HCT116 (cell line): ENCODE measurements at regions not wholly inside any gene's neighbourhood (a gene's known extent, or its start where the extent isn't known, plus 50 kb on each side); places are given as distances from the start of the nearest gene placed in this dataset.

Source experiments
- ATAC-seq: fragments of 200-7000 bp; cut with Tn5 transposase; 2 replicates; pipeline ENCODE4 v1.9.1; 2020; ENCODE audit warnings: mild to moderate bottlenecking, moderate library complexity
- BruUV-seq: library from RNA; stranded (reverse); fragments of 400-500 nt; replicated peaks from 2 replicates; lab custom pipeline; 2021; lab: Mats Ljungman, UMichigan
- CTCF ChIA-PET: fragments of 300-600 bp; sonication (Branson Sonifier 250); formaldehyde crosslinking; loops from one replicate; lab custom pipeline; 2021; ENCODE audit warnings: antibody characterized with exemption; lab: Charles Lee
- POLR2A ChIA-PET: fragments of 300-600, 350-600 bp; sonication (Branson Sonifier 250); formaldehyde crosslinking; loops from one replicate; lab custom pipeline; 2021; ENCODE audit warnings: antibody characterized with exemption; lab: Charles Lee
- RAD21 ChIA-PET, 2 experiments: fragments of 300-600 bp; sonication (Branson Sonifier 250); formaldehyde crosslinking; loops; one replicate each; lab custom pipeline; 2023; ENCODE audit warnings: low total read pairs in 2 of 2; ENCODE audit not compliant: uncharacterized antibody in 2 of 2, unreplicated experiment in 2 of 2, low non-redundant PET in 1 of 2; lab: Charles Lee
- DNase-seq: peaks from one replicate; pipeline ENCODE4 v3.0.0-alpha.2; 2010; ENCODE audit warnings: low read depth, low spot score
- H2AFZ ChIP-seq: fragments of 200-600 bp; shearing (Covaris generic), sonication (generic); 2 replicates; pipeline ENCODE4 v1.6.1; 2017; ENCODE audit warnings: low read depth, mixed run types, mixed read lengths, antibody characterized with exemption, low read length; ENCODE audit not compliant: poor library complexity, severe bottlenecking
- H3K27ac ChIP-seq: 2 replicates; pipeline ENCODE4 v1.5.1; 2012; ENCODE audit warnings: low read depth, low read length
- H3K27me3 ChIP-seq: fragments of 200-600 bp; sonication (generic); 2 replicates; pipeline ENCODE4 v1.6.1; 2016; ENCODE audit warnings: mixed run types, low read length, mixed read lengths; ENCODE audit not compliant: insufficient read depth
- H3K36me3 ChIP-seq, 2 experiments: fragments of 200-500 bp in 1 of 2; fragments of 200-600 bp in 1 of 2; sonication (Bioruptor generic) in 1 of 2; sonication (generic) in 1 of 2; 2 replicates each; pipeline versions ENCODE4 v1.5.1 to v1.6.1; 2014 to 2016; ENCODE audit warnings: low read length in 2 of 2, inconsistent platforms in 1 of 2, mixed read lengths in 1 of 2, mixed run types in 1 of 2; ENCODE audit not compliant: insufficient read depth in 2 of 2, control insufficient read depth in 1 of 2
- H3K4me1 ChIP-seq, 2 experiments: fragments of 200-600 bp in 1 of 2; sonication (generic) in 1 of 2; 2 replicates each; pipeline versions ENCODE4 v1.5.1 to v1.6.1; 2012 to 2017; ENCODE audit warnings: low read length in 2 of 2, inconsistent platforms in 1 of 2, mild to moderate bottlenecking in 1 of 2, mixed read lengths in 1 of 2, mixed run types in 1 of 2, moderate library complexity in 1 of 2; ENCODE audit not compliant: insufficient read depth in 2 of 2, control insufficient read depth in 1 of 2
- H3K4me2 ChIP-seq: fragments of 200-600 bp; sonication (generic); 2 replicates; pipeline ENCODE4 v1.6.1; 2017; ENCODE audit warnings: mixed run types, low read length, mixed read lengths
- H3K4me3 ChIP-seq, 2 experiments: fragments of 200-600 bp in 1 of 2; sonication (generic) in 1 of 2; replicated peaks in 1 of 2; 2 replicates each; pipeline ENCODE4 v1.5.1; 2011 to 2016; ENCODE audit warnings: low read length in 2 of 2, control low read depth in 1 of 2, low read depth in 1 of 2, mild to moderate bottlenecking in 1 of 2, mixed read lengths in 1 of 2, mixed run types in 1 of 2
- H3K79me2 ChIP-seq: fragments of 200-600 bp; sonication (generic); 2 replicates; pipeline ENCODE4 v1.6.1; 2017; ENCODE audit warnings: mild to moderate bottlenecking, mixed run types, low read length, moderate library complexity, mixed read lengths; ENCODE audit not compliant: insufficient read depth
- H3K9ac ChIP-seq: fragments of 200-600 bp; sonication (generic); 2 replicates; pipeline ENCODE4 v1.6.1; 2016; ENCODE audit warnings: low read length, mixed read lengths
- H3K9me2 ChIP-seq: fragments of 200-600 bp; sonication (generic), shearing (Covaris generic); 2 replicates; pipeline ENCODE4 v1.6.1; 2017; ENCODE audit warnings: mixed run types, mild to moderate bottlenecking, moderate library complexity; ENCODE audit not compliant: insufficient read depth
- H3K9me3 ChIP-seq, 2 experiments: fragments of 200-500 bp in 1 of 2; fragments of 200-600 bp in 1 of 2; sonication (Bioruptor generic) in 1 of 2; sonication (generic) in 1 of 2; 2 replicates each; pipeline ENCODE4 v1.6.1; 2014 to 2017; ENCODE audit warnings: low read length in 2 of 2, mixed read lengths in 2 of 2, inconsistent platforms in 1 of 2, low read depth in 1 of 2, mild to moderate bottlenecking in 1 of 2, mixed run types in 1 of 2, moderate library complexity in 1 of 2; ENCODE audit not compliant: control insufficient read depth in 1 of 2, insufficient read depth in 1 of 2
- H4K20me1 ChIP-seq: fragments of 200-600 bp; sonication (generic), shearing (Covaris generic); 2 replicates; pipeline ENCODE4 v1.6.1; 2017; ENCODE audit warnings: mixed run types, mild to moderate bottlenecking, moderate library complexity; ENCODE audit not compliant: insufficient read depth
- CBX3 ChIP-seq: IDR thresholded peaks from 2 replicates; pipeline ENCODE4 v1.6.1; 2012; ENCODE audit warnings: low read depth
- CEBPB ChIP-seq: IDR thresholded peaks from 2 replicates; pipeline ENCODE4 v1.6.1; 2012; ENCODE audit warnings: low read depth
- EGR1 ChIP-seq: IDR thresholded peaks from 2 replicates; pipeline ENCODE4 v1.6.1; 2012; ENCODE audit warnings: low read depth
- ELF1 ChIP-seq: IDR thresholded peaks from 2 replicates; pipeline ENCODE4 v1.6.1; 2012; ENCODE audit warnings: low read depth, borderline replicate concordance
- EZH2 ChIP-seq: fragments of 200-600 bp; sonication (generic); IDR thresholded peaks from 2 replicates; pipeline ENCODE4 v1.6.1; 2017; ENCODE audit warnings: antibody characterized with exemption, mixed run types
- EZH2phosphoT487 ChIP-seq: fragments of 200-600 bp; IDR thresholded peaks from 2 replicates; pipeline ENCODE4 v1.6.1; 2018; ENCODE audit warnings: antibody characterized with exemption, borderline replicate concordance
- FOSL1 ChIP-seq: IDR thresholded peaks from 2 replicates; pipeline ENCODE4 v1.6.1; 2012; ENCODE audit warnings: low read depth
- JUND ChIP-seq: IDR thresholded peaks from 2 replicates; pipeline ENCODE4 v1.6.1; 2012
- POLR2A ChIP-seq: IDR thresholded peaks from 2 replicates; pipeline ENCODE4 v1.7.0; 2011; ENCODE audit warnings: borderline replicate concordance; ENCODE audit not compliant: insufficient read depth, insufficient read length; ENCODE audit errors: extremely low read depth
- POLR2AphosphoS5 ChIP-seq: IDR thresholded peaks from 2 replicates; pipeline ENCODE4 v1.6.1; 2011; ENCODE audit warnings: mild to moderate bottlenecking, low read depth, low read length, moderate library complexity
- RAD21 ChIP-seq: IDR thresholded peaks from 2 replicates; pipeline ENCODE4 v1.6.1; 2012; ENCODE audit warnings: low read depth, mild to moderate bottlenecking
- SP1 ChIP-seq: IDR thresholded peaks from 2 replicates; pipeline ENCODE4 v1.6.1; 2012; ENCODE audit warnings: low read depth
- TCF7L2 ChIP-seq: IDR thresholded peaks from 2 replicates; pipeline ENCODE4 v1.7.0; 2011; ENCODE audit warnings: borderline replicate concordance, inconsistent platforms; ENCODE audit not compliant: insufficient read depth, insufficient read length; ENCODE audit errors: extremely low read depth
- YY1 ChIP-seq: IDR thresholded peaks from 2 replicates; pipeline ENCODE4 v1.6.1; 2011; ENCODE audit warnings: low read length, low read depth, moderate library complexity, mild to moderate bottlenecking; ENCODE audit not compliant: insufficient replicate concordance; ENCODE audit errors: extremely low read depth
- ZFX ChIP-seq: fragments of 450-650 bp; IDR thresholded peaks from 2 replicates; pipeline ENCODE4 v1.6.1; 2017
- ZNF274 ChIP-seq: fragments of 200-500 bp; sonication (Bioruptor generic); IDR thresholded peaks from 2 replicates; pipeline ENCODE4 v1.6.1; 2014; ENCODE audit warnings: mild to moderate bottlenecking, low read depth, low read length, inconsistent platforms
- intact Hi-C: fragments of 100-400 bp; cut with micrococcal nuclease; formaldehyde crosslinking; loops from 2 replicates; pipeline ENCODE4 v1.10.0; 2022
- TF ChIP-seq, protein P1 (sequence below), 3 experiments: fragments of 200-600 bp in 1 of 3; sonication (generic) in 1 of 3; IDR thresholded peaks in 2 of 3; conservative IDR thresholded peaks in 1 of 3; 2 replicates each; pipeline ENCODE4 v1.5.1; 2012 to 2017; ENCODE audit warnings: low read depth in 2 of 3, low read length in 2 of 3, antibody characterized with exemption in 1 of 3, borderline replicate concordance in 1 of 3, control low read depth in 1 of 3, mild to moderate bottlenecking in 1 of 3, mixed read lengths in 1 of 3, mixed run types in 1 of 3, moderate library complexity in 1 of 3; ENCODE audit not compliant: insufficient read depth in 1 of 3
- TF ChIP-seq, protein P2 (sequence below): IDR thresholded peaks from 2 replicates; pipeline ENCODE4 v1.6.1; 2012; ENCODE audit warnings: low read depth

DNA sequence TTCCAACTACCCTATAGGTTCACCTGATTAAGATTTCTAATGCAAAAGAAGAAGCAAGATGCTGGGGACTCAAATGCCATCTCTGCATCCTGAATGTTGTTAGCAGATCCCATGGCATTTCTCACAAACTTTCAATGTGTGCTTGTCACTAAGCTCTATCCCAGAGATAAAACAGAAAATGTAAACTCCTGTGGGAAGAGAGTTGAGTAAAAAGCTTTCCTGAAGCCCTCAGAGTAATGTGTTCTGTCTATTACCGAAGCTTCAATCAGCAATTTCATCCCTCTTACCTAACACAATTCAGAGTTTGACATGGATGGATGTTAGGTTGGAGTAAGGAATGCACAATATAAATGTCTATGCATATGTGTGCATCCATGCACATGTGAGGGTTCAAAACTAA, 829.9 kb upstream of the PRMT6 start:
- no peak overlapping the region for H2AFZ ChIP-seq
- no peak overlapping the region for H3K9ac ChIP-seq
- TF ChIP-seq TCF7L2 (no peak), RAD21 (no peak), CBX3 (no peak), EGR1 (no peak)
- TF ChIP-seq, protein P1, sequence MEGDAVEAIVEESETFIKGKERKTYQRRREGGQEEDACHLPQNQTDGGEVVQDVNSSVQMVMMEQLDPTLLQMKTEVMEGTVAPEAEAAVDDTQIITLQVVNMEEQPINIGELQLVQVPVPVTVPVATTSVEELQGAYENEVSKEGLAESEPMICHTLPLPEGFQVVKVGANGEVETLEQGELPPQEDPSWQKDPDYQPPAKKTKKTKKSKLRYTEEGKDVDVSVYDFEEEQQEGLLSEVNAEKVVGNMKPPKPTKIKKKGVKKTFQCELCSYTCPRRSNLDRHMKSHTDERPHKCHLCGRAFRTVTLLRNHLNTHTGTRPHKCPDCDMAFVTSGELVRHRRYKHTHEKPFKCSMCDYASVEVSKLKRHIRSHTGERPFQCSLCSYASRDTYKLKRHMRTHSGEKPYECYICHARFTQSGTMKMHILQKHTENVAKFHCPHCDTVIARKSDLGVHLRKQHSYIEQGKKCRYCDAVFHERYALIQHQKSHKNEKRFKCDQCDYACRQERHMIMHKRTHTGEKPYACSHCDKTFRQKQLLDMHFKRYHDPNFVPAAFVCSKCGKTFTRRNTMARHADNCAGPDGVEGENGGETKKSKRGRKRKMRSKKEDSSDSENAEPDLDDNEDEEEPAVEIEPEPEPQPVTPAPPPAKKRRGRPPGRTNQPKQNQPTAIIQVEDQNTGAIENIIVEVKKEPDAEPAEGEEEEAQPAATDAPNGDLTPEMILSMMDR (IDR thresholded peaks at IDR 0.05 in 2 of 3, conservative IDR thresholded peaks at IDR 0.05 in 1 of 3; ENCODE audit: borderline replicate concordance in 1 of 3, insufficient read depth in 1 of 3, low read depth in 2 of 3, low read length in 2 of 3), result no peak
- H3K4me1 ChIP-seq, result no peaks in the 10 kb centered on the region
- ATAC-seq, result no peak
- no peaks in the 10 kb centered on the region for H3K9me2 ChIP-seq
- peaks cover 0 to 14% of the 10 kb centered on the region in 2 experiments; a peak in 1 of 4 replicates for H3K9me3 ChIP-seq
- POLR2A ChIA-PET, result no interaction called here
- H3K4me2 ChIP-seq, result no peak overlapping the region
- H4K20me1 ChIP-seq, result no peaks in the 10 kb centered on the region
- H3K27me3 ChIP-seq, result no peaks in the 10 kb centered on the region
- no peaks in the 10 kb centered on the region for H3K79me2 ChIP-seq
- no peaks in the 10 kb centered on the region for H3K36me3 ChIP-seq
- DNase-seq, result no peak
- H3K4me3 ChIP-seq, result no peak overlapping the region
- H3K27ac ChIP-seq, result no peak overlapping the region
- CTCF ChIA-PET, result no interaction called here
- intact Hi-C loops, result no loop called here
- RAD21 ChIA-PET, result no interaction called here
- no TSS peak for BruUV-seq

DNA sequence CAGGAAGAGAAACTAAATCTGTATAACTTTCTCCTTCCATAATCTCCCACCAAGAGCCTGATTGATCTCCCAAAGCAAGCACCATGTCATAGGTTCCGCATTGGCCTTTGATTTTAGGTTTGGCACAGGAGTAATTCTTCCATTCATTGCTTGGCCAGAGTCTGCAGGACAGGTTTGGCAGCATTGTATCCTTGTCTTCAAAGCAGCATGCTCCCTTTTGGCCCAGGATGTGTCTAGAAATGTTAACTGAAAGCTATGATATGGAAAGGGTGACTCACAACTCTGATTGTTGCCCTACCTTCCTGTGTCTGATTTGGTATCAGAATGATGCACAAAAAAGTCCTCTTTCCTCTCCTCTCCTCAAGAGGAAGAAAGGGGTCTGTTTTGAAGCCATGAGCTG, 824.3 kb upstream of the PRMT6 start:
- POLR2A ChIA-PET, result no interaction called here
- CTCF ChIA-PET, result no interaction called here
- Histone ChIP-seq H3K27ac (no peak overlapping the region), H3K9me2 (no peaks in the 10 kb centered on the region), H3K4me2 (no peak overlapping the region), H3K9ac (no peak overlapping the region), H3K27me3 (no peaks in the 10 kb centered on the region), H3K4me1 (no peaks in the 10 kb centered on the region), H3K4me3 (no peak overlapping the region), H4K20me1 (no peaks in the 10 kb centered on the region), H3K36me3 (no peaks in the 10 kb centered on the region), H3K79me2 (no peaks in the 10 kb centered on the region), H2AFZ (no peak overlapping the region), H3K9me3 (peaks cover 0 to 26% of the 10 kb centered on the region in 2 experiments; a peak in 2 of 4 replicates)
- ATAC-seq, result no peak
- DNase-seq, result no peak
- intact Hi-C loops, result no loop called here
- no TSS peak for BruUV-seq
- RAD21 ChIA-PET, result no interaction called here
- TF ChIP-seq FOSL1 (no peak), RAD21 (no peak), ELF1 (no peak), POLR2AphosphoS5 (no peak), CBX3 (no peak), EZH2phosphoT487 (no peak), CEBPB (no peak), EZH2 (no peak), TCF7L2 (no peak), POLR2A (no peak), ZFX (no peak), JUND (no peak), ZNF274 (no peak), YY1 (no peak), SP1 (no peak)
- TF ChIP-seq, protein P2, sequence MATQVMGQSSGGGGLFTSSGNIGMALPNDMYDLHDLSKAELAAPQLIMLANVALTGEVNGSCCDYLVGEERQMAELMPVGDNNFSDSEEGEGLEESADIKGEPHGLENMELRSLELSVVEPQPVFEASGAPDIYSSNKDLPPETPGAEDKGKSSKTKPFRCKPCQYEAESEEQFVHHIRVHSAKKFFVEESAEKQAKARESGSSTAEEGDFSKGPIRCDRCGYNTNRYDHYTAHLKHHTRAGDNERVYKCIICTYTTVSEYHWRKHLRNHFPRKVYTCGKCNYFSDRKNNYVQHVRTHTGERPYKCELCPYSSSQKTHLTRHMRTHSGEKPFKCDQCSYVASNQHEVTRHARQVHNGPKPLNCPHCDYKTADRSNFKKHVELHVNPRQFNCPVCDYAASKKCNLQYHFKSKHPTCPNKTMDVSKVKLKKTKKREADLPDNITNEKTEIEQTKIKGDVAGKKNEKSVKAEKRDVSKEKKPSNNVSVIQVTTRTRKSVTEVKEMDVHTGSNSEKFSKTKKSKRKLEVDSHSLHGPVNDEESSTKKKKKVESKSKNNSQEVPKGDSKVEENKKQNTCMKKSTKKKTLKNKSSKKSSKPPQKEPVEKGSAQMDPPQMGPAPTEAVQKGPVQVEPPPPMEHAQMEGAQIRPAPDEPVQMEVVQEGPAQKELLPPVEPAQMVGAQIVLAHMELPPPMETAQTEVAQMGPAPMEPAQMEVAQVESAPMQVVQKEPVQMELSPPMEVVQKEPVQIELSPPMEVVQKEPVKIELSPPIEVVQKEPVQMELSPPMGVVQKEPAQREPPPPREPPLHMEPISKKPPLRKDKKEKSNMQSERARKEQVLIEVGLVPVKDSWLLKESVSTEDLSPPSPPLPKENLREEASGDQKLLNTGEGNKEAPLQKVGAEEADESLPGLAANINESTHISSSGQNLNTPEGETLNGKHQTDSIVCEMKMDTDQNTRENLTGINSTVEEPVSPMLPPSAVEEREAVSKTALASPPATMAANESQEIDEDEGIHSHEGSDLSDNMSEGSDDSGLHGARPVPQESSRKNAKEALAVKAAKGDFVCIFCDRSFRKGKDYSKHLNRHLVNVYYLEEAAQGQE, result no peak
